HG02588 (cell line): ENCODE measurements at regions not wholly inside any gene's neighbourhood (a gene's known extent, or its start where the extent isn't known, plus 50 kb on each side); places are given as distances from the start of the nearest gene placed in this dataset.
"Not testable (repeated sequence)": the region's sequence is repeated elsewhere in the genome, so short reads cannot be mapped to it uniquely, and the experiment has no call there.

Source experiments
- ATAC-seq: cut with Tn5 transposase; IDR thresholded peaks from one replicate; pipeline ENCODE4 v1.9.1; 2021; ENCODE audit warnings: mild to moderate bottlenecking, moderate library complexity; ENCODE audit not compliant: unreplicated experiment

GRCh38 chr5:163870441-163870840 lies 365.0 kb downstream of the MAT2B start:
- no peak for ATAC-seq

- no peak for ATAC-seq
Observed at GRCh38 chr5:163874431-163874830, 369.0 kb downstream of the MAT2B start.

- ATAC-seq: not testable (repeated sequence)
Observed at GRCh38 chr5:163874912-163875311, 369.5 kb downstream of the MAT2B start.

DNA sequence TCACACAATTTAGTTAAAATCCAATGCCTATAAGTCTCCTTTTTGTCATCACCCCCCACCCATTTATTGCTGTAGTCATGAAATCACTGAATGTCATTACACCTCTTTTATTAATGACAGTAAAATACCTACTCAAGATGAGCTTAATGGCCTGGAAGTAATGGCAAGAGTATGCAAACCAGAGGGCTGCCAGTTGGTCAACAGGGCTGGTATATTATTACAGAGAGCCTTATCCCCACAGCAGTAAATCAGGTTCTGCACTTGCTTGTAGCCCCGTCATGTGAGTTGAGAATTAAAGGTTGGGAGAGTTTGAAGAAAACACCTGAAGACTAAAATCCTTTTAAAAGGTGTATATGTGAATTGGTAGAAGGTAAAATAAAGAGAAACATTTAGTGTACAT lies 372.4 kb downstream of the MAT2B start:
- ATAC-seq: no peak

- no peak for ATAC-seq
Observed at GRCh38 chr5:163878490-163878889, 373.1 kb downstream of the MAT2B start.

DNA sequence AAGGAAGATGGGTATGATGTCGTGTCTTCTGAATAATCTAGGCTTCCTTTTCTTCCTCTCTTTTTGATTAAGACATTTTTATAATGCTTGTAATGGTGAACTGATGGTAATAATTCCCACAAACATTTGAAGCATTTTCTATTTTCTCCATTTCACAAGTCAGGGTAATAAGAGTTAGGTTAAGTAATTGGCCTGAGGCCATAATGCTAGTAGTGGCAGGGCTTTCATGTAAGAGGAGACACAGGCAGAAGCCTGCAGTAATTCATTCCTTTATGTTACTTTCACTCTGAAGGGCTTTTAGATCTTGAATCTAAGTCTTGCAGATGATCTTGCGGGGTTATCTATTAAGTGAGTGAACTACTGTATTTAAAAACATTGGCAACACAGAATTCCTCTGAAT lies 374.9 kb downstream of the MAT2B start:
- ATAC-seq: no peak

DNA sequence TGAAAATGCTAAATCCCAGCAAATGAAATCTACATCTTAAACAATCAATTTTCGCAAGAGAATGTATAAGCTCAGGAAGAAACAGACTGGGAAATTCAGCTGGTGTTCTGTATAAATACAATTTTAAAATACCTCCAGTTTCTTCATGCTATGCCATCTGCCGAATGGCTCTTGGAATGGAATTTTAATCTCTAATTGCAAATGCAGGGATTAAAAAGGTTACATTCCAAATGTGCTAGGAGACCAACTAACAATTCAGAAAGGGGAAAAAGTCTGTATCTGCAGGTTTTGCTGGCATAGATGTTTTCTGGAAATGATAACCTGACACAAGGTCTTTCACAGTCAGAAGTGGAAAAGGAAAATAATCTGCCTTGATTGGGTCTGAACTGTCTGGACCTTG lies 379.7 kb downstream of the MAT2B start:
- no peak for ATAC-seq

GRCh38 chr5:163887854-163888253 lies 382.4 kb downstream of the MAT2B start:
- ATAC-seq: no peak

- no peak for ATAC-seq
Observed at GRCh38 chr5:163888366-163888765, 382.9 kb downstream of the MAT2B start.

- no peak for ATAC-seq
Observed at GRCh38 chr5:163889369-163889768, 383.9 kb downstream of the MAT2B start.

- no peak for ATAC-seq
Observed at GRCh38 chr5:163890261-163890660, 384.8 kb downstream of the MAT2B start.

DNA sequence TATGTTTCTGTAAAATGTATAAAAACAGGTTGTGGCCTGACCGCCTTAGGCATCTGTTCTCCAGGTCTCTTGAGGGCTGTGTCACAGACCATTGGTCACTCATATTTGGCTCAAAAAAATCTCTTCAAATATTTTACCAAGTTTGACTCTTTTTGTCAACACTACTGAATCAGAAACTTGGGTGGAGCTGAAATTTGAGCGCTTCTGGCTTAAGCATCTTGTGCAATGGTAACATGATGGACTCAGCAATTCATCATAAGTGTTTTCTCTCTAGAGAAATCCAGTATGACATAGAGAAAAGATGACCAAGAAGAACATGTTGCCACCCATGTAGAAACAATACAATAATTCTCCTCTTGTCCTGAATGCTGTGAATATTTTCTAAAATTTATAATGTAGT lies 387.9 kb downstream of the MAT2B start:
- no peak for ATAC-seq

GRCh38 chr5:163894645-163895044 lies 389.2 kb downstream of the MAT2B start:
- ATAC-seq: no peak

GRCh38 chr5:163898873-163899272 lies 393.5 kb downstream of the MAT2B start:
- no peak for ATAC-seq

DNA sequence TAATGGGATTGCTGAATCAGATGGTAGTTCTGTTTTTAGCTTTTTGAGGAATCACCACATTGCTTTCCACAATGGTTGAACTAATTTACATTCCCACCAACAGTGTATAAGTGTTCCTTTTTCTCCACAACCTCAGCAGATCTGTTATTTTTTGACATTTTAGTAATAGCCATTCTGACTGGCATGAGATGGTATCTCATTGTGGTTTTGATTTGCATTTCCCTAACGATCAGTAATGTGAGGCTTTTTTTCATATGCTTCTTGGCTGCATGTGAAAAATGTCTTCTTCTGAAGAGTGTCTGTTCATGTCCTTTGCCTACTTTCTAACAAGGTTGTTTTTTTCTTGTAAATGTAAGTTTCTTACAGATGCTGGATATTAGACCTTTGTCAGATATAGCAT lies 402.4 kb downstream of the MAT2B start:
- ATAC-seq: not testable (repeated sequence)

DNA sequence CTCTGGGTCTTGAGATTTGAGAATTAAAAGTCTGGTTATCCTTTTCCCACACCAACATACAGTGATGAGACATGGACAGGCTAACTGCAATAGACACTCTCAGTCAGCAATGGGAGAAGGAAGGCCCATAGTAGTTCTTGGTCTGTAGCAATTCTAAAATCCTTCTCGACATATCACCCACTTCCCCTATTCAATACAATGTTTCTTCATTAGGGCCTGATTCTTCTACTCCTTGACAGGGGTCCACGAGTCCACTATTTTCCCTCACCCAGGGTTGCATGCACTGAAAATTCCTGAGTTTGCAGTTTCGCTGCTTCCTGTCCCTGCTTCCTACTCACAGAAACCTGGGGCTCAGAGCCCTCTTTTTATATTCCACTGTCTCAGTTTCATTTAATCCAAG lies 402.8 kb downstream of the MAT2B start:
- ATAC-seq: no peak

GRCh38 chr5:163910226-163910625 lies 404.8 kb downstream of the MAT2B start:
- ATAC-seq: no peak

GRCh38 chr5:163912046-163912445 lies 406.6 kb downstream of the MAT2B start:
- no peak for ATAC-seq

DNA sequence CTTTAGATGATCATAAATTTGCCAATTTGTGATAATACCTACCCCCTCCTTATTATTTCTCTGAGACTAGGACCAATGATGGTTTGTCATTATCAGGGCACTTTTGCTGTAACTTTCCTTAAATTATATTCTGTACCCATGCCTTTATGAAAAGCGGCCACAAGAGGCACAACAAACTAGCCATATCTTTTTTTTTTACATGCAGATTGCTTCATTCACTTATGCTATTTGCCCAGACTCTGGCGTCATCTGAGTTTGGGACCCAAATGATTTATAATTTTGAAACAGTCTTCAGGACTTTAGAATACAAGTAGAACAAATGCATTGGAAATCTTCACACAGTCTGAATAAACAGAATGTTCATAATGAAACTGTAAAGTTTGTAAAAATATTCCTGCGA lies 408.1 kb downstream of the MAT2B start:
- ATAC-seq: no peak

DNA sequence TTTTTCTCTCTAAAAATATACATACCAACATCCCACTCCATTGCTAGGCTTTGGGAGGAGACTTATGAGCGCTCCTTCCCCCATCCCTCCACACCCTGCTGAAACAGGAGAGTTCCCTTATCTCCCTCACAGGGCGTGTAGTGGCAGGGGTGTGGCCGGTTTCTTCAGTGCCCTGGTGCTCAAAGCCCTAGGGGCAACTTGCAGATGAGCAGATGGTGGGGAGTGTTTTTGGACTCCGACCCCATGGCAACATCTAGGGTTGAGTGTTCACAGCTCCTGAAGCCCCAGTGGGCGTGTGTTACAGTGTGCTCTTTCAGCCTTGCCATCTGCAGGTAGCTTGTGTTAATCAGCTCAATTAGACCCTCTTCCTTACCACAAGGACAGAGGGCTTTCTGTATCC lies 409.5 kb downstream of the MAT2B start:
- peak; percentile 44 for ATAC-seq

GRCh38 chr5:163915481-163915961 lies 410.1 kb downstream of the MAT2B start:
- peak; percentile 58 for ATAC-seq

GRCh38 chr5:163916376-163916775 lies 411.0 kb downstream of the MAT2B start:
- peak; percentile 88 for ATAC-seq

DNA sequence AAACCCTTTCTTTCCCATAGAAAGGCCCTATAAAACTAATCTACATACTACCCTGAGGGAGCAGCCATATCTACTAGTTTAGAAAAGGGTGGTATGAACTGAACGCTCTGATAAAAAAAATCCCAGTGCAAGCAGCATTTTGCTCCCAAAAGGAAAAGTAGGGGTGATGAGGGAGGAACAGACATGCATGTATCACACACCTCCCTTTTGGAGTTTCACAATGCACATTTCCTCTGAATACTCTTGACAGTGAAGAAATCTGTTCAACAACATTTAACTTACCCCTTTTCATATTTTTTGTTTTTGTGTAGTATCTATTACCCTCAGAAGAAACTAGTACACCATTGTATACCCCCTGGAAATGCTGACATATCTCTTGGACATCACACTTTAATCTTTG lies 411.4 kb downstream of the MAT2B start:
- ATAC-seq: no peak

DNA sequence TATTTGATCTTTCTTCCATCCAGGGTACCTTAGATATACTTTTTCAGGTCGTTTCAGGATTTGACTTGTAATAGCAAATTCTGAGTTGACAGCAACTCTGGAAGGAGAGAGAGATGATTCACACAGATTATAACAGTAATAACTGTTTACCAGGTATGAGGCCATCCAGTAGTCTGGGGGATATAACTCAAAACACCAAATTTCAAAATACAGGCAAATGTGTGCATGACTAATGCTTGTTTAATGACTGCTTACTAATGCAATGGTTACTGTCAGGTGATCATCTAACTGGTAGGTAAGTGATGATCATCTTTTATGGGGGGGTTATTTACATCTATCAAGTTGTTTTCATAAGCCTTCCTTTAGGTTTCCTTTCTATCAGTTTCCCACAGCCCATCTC lies 412.3 kb downstream of the MAT2B start:
- ATAC-seq: no peak
